HCT116 (cell line): ENCODE measurements at regions not wholly inside any gene's neighbourhood (a gene's known extent, or its start where the extent isn't known, plus 50 kb on each side); places are given as distances from the start of the nearest gene placed in this dataset.

ENCODE experiments used
- ATAC-seq: fragments of 200-7000 bp; cut with Tn5 transposase; 2 replicates; pipeline ENCODE4 v1.9.1; 2020; ENCODE audit warnings: mild to moderate bottlenecking, moderate library complexity
- BruUV-seq: library from RNA; stranded (reverse); fragments of 400-500 nt; replicated peaks from 2 replicates; lab custom pipeline; 2021; lab: Mats Ljungman, UMichigan
- CTCF ChIA-PET: fragments of 300-600 bp; sonication (Branson Sonifier 250); formaldehyde crosslinking; loops from one replicate; lab custom pipeline; 2021; ENCODE audit warnings: antibody characterized with exemption; lab: Charles Lee
- POLR2A ChIA-PET: fragments of 300-600, 350-600 bp; sonication (Branson Sonifier 250); formaldehyde crosslinking; loops from one replicate; lab custom pipeline; 2021; ENCODE audit warnings: antibody characterized with exemption; lab: Charles Lee
- RAD21 ChIA-PET, 2 experiments: fragments of 300-600 bp; sonication (Branson Sonifier 250); formaldehyde crosslinking; loops; one replicate each; lab custom pipeline; 2023; ENCODE audit warnings: low total read pairs in 2 of 2; ENCODE audit not compliant: uncharacterized antibody in 2 of 2, unreplicated experiment in 2 of 2, low non-redundant PET in 1 of 2; lab: Charles Lee
- DNase-seq: peaks from one replicate; pipeline ENCODE4 v3.0.0-alpha.2; 2010; ENCODE audit warnings: low read depth, low spot score
- H2AFZ ChIP-seq: fragments of 200-600 bp; shearing (Covaris generic), sonication (generic); 2 replicates; pipeline ENCODE4 v1.6.1; 2017; ENCODE audit warnings: low read depth, mixed run types, mixed read lengths, antibody characterized with exemption, low read length; ENCODE audit not compliant: poor library complexity, severe bottlenecking
- H3K27ac ChIP-seq: 2 replicates; pipeline ENCODE4 v1.5.1; 2012; ENCODE audit warnings: low read depth, low read length
- H3K27me3 ChIP-seq: fragments of 200-600 bp; sonication (generic); 2 replicates; pipeline ENCODE4 v1.6.1; 2016; ENCODE audit warnings: mixed run types, low read length, mixed read lengths; ENCODE audit not compliant: insufficient read depth
- H3K36me3 ChIP-seq, 2 experiments: fragments of 200-500 bp in 1 of 2; fragments of 200-600 bp in 1 of 2; sonication (Bioruptor generic) in 1 of 2; sonication (generic) in 1 of 2; 2 replicates each; pipeline versions ENCODE4 v1.5.1 to v1.6.1; 2014 to 2016; ENCODE audit warnings: low read length in 2 of 2, inconsistent platforms in 1 of 2, mixed read lengths in 1 of 2, mixed run types in 1 of 2; ENCODE audit not compliant: insufficient read depth in 2 of 2, control insufficient read depth in 1 of 2
- H3K4me1 ChIP-seq, 2 experiments: fragments of 200-600 bp in 1 of 2; sonication (generic) in 1 of 2; 2 replicates each; pipeline versions ENCODE4 v1.5.1 to v1.6.1; 2012 to 2017; ENCODE audit warnings: low read length in 2 of 2, inconsistent platforms in 1 of 2, mild to moderate bottlenecking in 1 of 2, mixed read lengths in 1 of 2, mixed run types in 1 of 2, moderate library complexity in 1 of 2; ENCODE audit not compliant: insufficient read depth in 2 of 2, control insufficient read depth in 1 of 2
- H3K4me2 ChIP-seq: fragments of 200-600 bp; sonication (generic); 2 replicates; pipeline ENCODE4 v1.6.1; 2017; ENCODE audit warnings: mixed run types, low read length, mixed read lengths
- H3K4me3 ChIP-seq, 2 experiments: fragments of 200-600 bp in 1 of 2; sonication (generic) in 1 of 2; replicated peaks in 1 of 2; 2 replicates each; pipeline ENCODE4 v1.5.1; 2011 to 2016; ENCODE audit warnings: low read length in 2 of 2, control low read depth in 1 of 2, low read depth in 1 of 2, mild to moderate bottlenecking in 1 of 2, mixed read lengths in 1 of 2, mixed run types in 1 of 2
- H3K79me2 ChIP-seq: fragments of 200-600 bp; sonication (generic); 2 replicates; pipeline ENCODE4 v1.6.1; 2017; ENCODE audit warnings: mild to moderate bottlenecking, mixed run types, low read length, moderate library complexity, mixed read lengths; ENCODE audit not compliant: insufficient read depth
- H3K9ac ChIP-seq: fragments of 200-600 bp; sonication (generic); 2 replicates; pipeline ENCODE4 v1.6.1; 2016; ENCODE audit warnings: low read length, mixed read lengths
- H3K9me2 ChIP-seq: fragments of 200-600 bp; sonication (generic), shearing (Covaris generic); 2 replicates; pipeline ENCODE4 v1.6.1; 2017; ENCODE audit warnings: mixed run types, mild to moderate bottlenecking, moderate library complexity; ENCODE audit not compliant: insufficient read depth
- H3K9me3 ChIP-seq, 2 experiments: fragments of 200-500 bp in 1 of 2; fragments of 200-600 bp in 1 of 2; sonication (Bioruptor generic) in 1 of 2; sonication (generic) in 1 of 2; 2 replicates each; pipeline ENCODE4 v1.6.1; 2014 to 2017; ENCODE audit warnings: low read length in 2 of 2, mixed read lengths in 2 of 2, inconsistent platforms in 1 of 2, low read depth in 1 of 2, mild to moderate bottlenecking in 1 of 2, mixed run types in 1 of 2, moderate library complexity in 1 of 2; ENCODE audit not compliant: control insufficient read depth in 1 of 2, insufficient read depth in 1 of 2
- H4K20me1 ChIP-seq: fragments of 200-600 bp; sonication (generic), shearing (Covaris generic); 2 replicates; pipeline ENCODE4 v1.6.1; 2017; ENCODE audit warnings: mixed run types, mild to moderate bottlenecking, moderate library complexity; ENCODE audit not compliant: insufficient read depth
- ATF3 ChIP-seq: IDR thresholded peaks from 2 replicates; pipeline ENCODE4 v1.6.1; 2012
- CEBPB ChIP-seq: IDR thresholded peaks from 2 replicates; pipeline ENCODE4 v1.6.1; 2012; ENCODE audit warnings: low read depth
- EGR1 ChIP-seq: IDR thresholded peaks from 2 replicates; pipeline ENCODE4 v1.6.1; 2012; ENCODE audit warnings: low read depth
- ELF1 ChIP-seq: IDR thresholded peaks from 2 replicates; pipeline ENCODE4 v1.6.1; 2012; ENCODE audit warnings: low read depth, borderline replicate concordance
- EZH2 ChIP-seq: fragments of 200-600 bp; sonication (generic); IDR thresholded peaks from 2 replicates; pipeline ENCODE4 v1.6.1; 2017; ENCODE audit warnings: antibody characterized with exemption, mixed run types
- EZH2phosphoT487 ChIP-seq: fragments of 200-600 bp; IDR thresholded peaks from 2 replicates; pipeline ENCODE4 v1.6.1; 2018; ENCODE audit warnings: antibody characterized with exemption, borderline replicate concordance
- JUND ChIP-seq: IDR thresholded peaks from 2 replicates; pipeline ENCODE4 v1.6.1; 2012
- POLR2A ChIP-seq: IDR thresholded peaks from 2 replicates; pipeline ENCODE4 v1.7.0; 2011; ENCODE audit warnings: borderline replicate concordance; ENCODE audit not compliant: insufficient read depth, insufficient read length; ENCODE audit errors: extremely low read depth
- POLR2AphosphoS5 ChIP-seq: IDR thresholded peaks from 2 replicates; pipeline ENCODE4 v1.6.1; 2011; ENCODE audit warnings: mild to moderate bottlenecking, low read depth, low read length, moderate library complexity
- RAD21 ChIP-seq: IDR thresholded peaks from 2 replicates; pipeline ENCODE4 v1.6.1; 2012; ENCODE audit warnings: low read depth, mild to moderate bottlenecking
- TCF7L2 ChIP-seq: IDR thresholded peaks from 2 replicates; pipeline ENCODE4 v1.7.0; 2011; ENCODE audit warnings: borderline replicate concordance, inconsistent platforms; ENCODE audit not compliant: insufficient read depth, insufficient read length; ENCODE audit errors: extremely low read depth
- YY1 ChIP-seq: IDR thresholded peaks from 2 replicates; pipeline ENCODE4 v1.6.1; 2011; ENCODE audit warnings: low read length, low read depth, moderate library complexity, mild to moderate bottlenecking; ENCODE audit not compliant: insufficient replicate concordance; ENCODE audit errors: extremely low read depth
- ZNF274 ChIP-seq: fragments of 200-500 bp; sonication (Bioruptor generic); IDR thresholded peaks from 2 replicates; pipeline ENCODE4 v1.6.1; 2014; ENCODE audit warnings: mild to moderate bottlenecking, low read depth, low read length, inconsistent platforms
- intact Hi-C: fragments of 100-400 bp; cut with micrococcal nuclease; formaldehyde crosslinking; loops from 2 replicates; pipeline ENCODE4 v1.10.0; 2022

GRCh38 chr7:52209614-52210013 is 825.8 kb upstream of the POM121L12 start (continued):
- TF ChIP-seq ELF1 (no peak), CEBPB (no peak), EZH2 (no peak), YY1 (no peak), TCF7L2 (no peak), EGR1 (no peak), JUND (no peak), ZNF274 (no peak), POLR2A (no peak), EZH2phosphoT487 (no peak)

GRCh38 chr7:52197221-52197620 is 838.2 kb upstream of the POM121L12 start:
- ChIA-PET POLR2A (no interaction called here), RAD21 (no interaction called here), CTCF (no interaction called here)
- Histone ChIP-seq H3K9me2 (no peaks in the 10 kb centered on the region), H2AFZ (no peak overlapping the region), H3K27me3 (no peaks in the 10 kb centered on the region), H3K27ac (no peak overlapping the region), H3K9me3 (peaks cover 10 to 16% of the 10 kb centered on the region in 2 experiments; a peak in 3 of 4 replicates), H3K4me2 (no peak overlapping the region), H3K4me1 (no peaks in the 10 kb centered on the region), H3K4me3 (no peak overlapping the region), H3K79me2 (no peaks in the 10 kb centered on the region), H3K36me3 (no peaks in the 10 kb centered on the region), H3K9ac (no peak overlapping the region), H4K20me1 (no peaks in the 10 kb centered on the region)
- ATAC-seq = no peak
- TF ChIP-seq ATF3 (no peak), RAD21 (no peak), EGR1 (no peak), POLR2AphosphoS5 (no peak)
- intact Hi-C loops = no loop called here
- BruUV-seq = no TSS peak
- no peak for DNase-seq
